Neural progenitor cell (in vitro differentiated cells): ENCODE measurements at regions not wholly inside any gene's neighbourhood (a gene's known extent, or its start where the extent isn't known, plus 50 kb on each side); places are given as distances from the start of the nearest gene placed in this dataset.
A peak's percentile ranks its signal among the peaks of the same experiment; 100 is the strongest.

Experiments used
- DNase-seq: peaks from one replicate; pipeline ENCODE4 v3.0.0-alpha.2; 2016; ENCODE audit warnings: low spot score
- H2AFZ ChIP-seq: fragments of 200-600 bp; sonication (generic); replicated peaks from 2 replicates; pipeline ENCODE4 v1.6.1; 2016; ENCODE audit warnings: antibody characterized with exemption
- H3F3A ChIP-seq: fragments of 200-600 bp; sonication (generic); 2 replicates; pipeline ENCODE4 v1.6.1; 2016; ENCODE audit warnings: antibody characterized with exemption, low read depth
- H3K27ac ChIP-seq: fragments of 200-600 bp; sonication (generic); 2 replicates; pipeline ENCODE4 v1.5.1; 2016; ENCODE audit warnings: mild to moderate bottlenecking
- H3K27me3 ChIP-seq: fragments of 200-600 bp; sonication (generic); 2 replicates; pipeline ENCODE4 v1.6.1; 2016; ENCODE audit warnings: mild to moderate bottlenecking, moderate library complexity
- H3K36me3 ChIP-seq: fragments of 200-600 bp; sonication (generic); 2 replicates; pipeline ENCODE4 v1.5.1; 2016
- H3K4me1 ChIP-seq: fragments of 200-600 bp; sonication (generic); 2 replicates; pipeline ENCODE4 v1.6.1; 2016; ENCODE audit warnings: mixed run types
- H3K4me2 ChIP-seq: fragments of 200-600 bp; sonication (generic); 2 replicates; pipeline ENCODE4 v1.6.1; 2016
- H3K4me3 ChIP-seq: fragments of 200-600 bp; sonication (generic); 2 replicates; pipeline ENCODE4 v1.5.1; 2016
- H3K79me2 ChIP-seq: fragments of 200-600 bp; sonication (generic); 2 replicates; pipeline ENCODE4 v1.6.1; 2016; ENCODE audit warnings: low read depth
- H3K9ac ChIP-seq: fragments of 200-600 bp; sonication (generic); 2 replicates; pipeline ENCODE4 v1.6.1; 2016
- H3K9me3 ChIP-seq: fragments of 200-600 bp; sonication (generic); 2 replicates; pipeline ENCODE4 v1.5.1; 2016; ENCODE audit warnings: low read depth
- H4K20me1 ChIP-seq: fragments of 200-600 bp; sonication (generic); 2 replicates; pipeline ENCODE4 v1.6.1; 2016; ENCODE audit warnings: low read depth
- H3K27ac Mint-ChIP-seq: 3 replicates; pipeline ENCODE4 v1.8.0; 2021; ENCODE audit warnings: mixed read lengths
- H3K27me3 Mint-ChIP-seq: 2 replicates; pipeline ENCODE4 v1.8.0; 2022; ENCODE audit warnings: low read depth, mild to moderate bottlenecking, inconsistent platforms, moderate library complexity, mixed read lengths; ENCODE audit not compliant: insufficient read depth
- H3K36me3 Mint-ChIP-seq: 3 replicates; pipeline ENCODE4 v1.8.0; 2021; ENCODE audit warnings: mixed read lengths
- H3K4me1 Mint-ChIP-seq: 3 replicates; pipeline ENCODE4 v1.8.0; 2021; ENCODE audit warnings: mixed read lengths
- H3K4me3 Mint-ChIP-seq: 3 replicates; pipeline ENCODE4 v1.8.0; 2021; ENCODE audit warnings: mild to moderate bottlenecking, moderate library complexity, mixed read lengths
- H3K9me3 Mint-ChIP-seq: 3 replicates; pipeline ENCODE4 v1.8.0; 2020; ENCODE audit warnings: mixed read lengths
- CTCF ChIP-seq: fragments of 200-600 bp; sonication (generic); IDR thresholded peaks from 2 replicates; pipeline ENCODE4 v1.5.1; 2017; ENCODE audit warnings: antibody characterized with exemption, mild to moderate bottlenecking
- EZH2 ChIP-seq: fragments of 200-600 bp; sonication (generic); IDR thresholded peaks from 2 replicates; pipeline ENCODE4 v1.6.1; 2017; ENCODE audit warnings: antibody characterized with exemption, mild to moderate bottlenecking, moderate library complexity
- EZH2phosphoT487 ChIP-seq: fragments of 200-600 bp; sonication (generic); IDR thresholded peaks from 2 replicates; pipeline ENCODE4 v1.6.1; 2017; ENCODE audit warnings: antibody characterized with exemption

GRCh38 chr6:169897601-169898358 lies 146.4 kb downstream of the ERMARD start:
- Mint-ChIP-seq H3K4me3 (no peak overlapping the region), H3K4me1 (no peaks in the 10 kb centered on the region), H3K27ac (peak overlapping the region; percentile 51), H3K27me3 (peaks cover 9% of the 10 kb centered on the region), H3K9me3 (peaks cover 16% of the 10 kb centered on the region), H3K36me3 (no peaks in the 10 kb centered on the region)
- no peaks in the 10 kb centered on the region for H4K20me1 ChIP-seq
- H3K36me3 ChIP-seq: no peaks in the 10 kb centered on the region
- H3K4me1 ChIP-seq: no peaks in the 10 kb centered on the region
- H3K9me3 ChIP-seq: no peaks in the 10 kb centered on the region
- H3K27me3 ChIP-seq: no peaks in the 10 kb centered on the region
- no peak overlapping the region for H3K4me2 ChIP-seq
- H3K9ac ChIP-seq: no peak overlapping the region
- no peak for DNase-seq
- no peaks in the 10 kb centered on the region for H3K79me2 ChIP-seq
- no peak overlapping the region for H3K27ac ChIP-seq
- H2AFZ ChIP-seq: no peak overlapping the region
- no peak overlapping the region for H3K4me3 ChIP-seq
- no peaks in the 10 kb centered on the region for H3F3A ChIP-seq
- TF ChIP-seq CTCF: no peak
- TF ChIP-seq EZH2: no peak
- TF ChIP-seq EZH2phosphoT487: no peak

GRCh38 chr6:169896826-169897456 lies 145.5 kb downstream of the ERMARD start:
- no peak for DNase-seq
- peak overlapping the region; percentile 51 for H3K27ac Mint-ChIP-seq
- no peak overlapping the region for H2AFZ ChIP-seq

GRCh38 chr6:169895926-169896761 lies 144.7 kb downstream of the ERMARD start:
- no peak for DNase-seq
- H3K27ac ChIP-seq: no peak overlapping the region
- Mint-ChIP-seq H3K27me3 (peaks cover 6% of the 10 kb centered on the region), H3K4me1 (no peaks in the 10 kb centered on the region), H3K4me3 (no peak overlapping the region), H3K9me3 (peaks cover 13% of the 10 kb centered on the region), H3K36me3 (no peaks in the 10 kb centered on the region), H3K27ac (no peak overlapping the region)
- no peaks in the 10 kb centered on the region for H3K27me3 ChIP-seq
- H3K9me3 ChIP-seq: no peaks in the 10 kb centered on the region
- H3F3A ChIP-seq: no peaks in the 10 kb centered on the region
- H3K4me1 ChIP-seq: no peaks in the 10 kb centered on the region
- H2AFZ ChIP-seq: no peak overlapping the region
- no peak overlapping the region for H3K9ac ChIP-seq
- no peaks in the 10 kb centered on the region for H3K79me2 ChIP-seq
- TF ChIP-seq CTCF: no peak
- no peak for TF ChIP-seq EZH2phosphoT487
- no peak for TF ChIP-seq EZH2
- H3K4me2 ChIP-seq: no peak overlapping the region
- no peak overlapping the region for H3K4me3 ChIP-seq
- H3K36me3 ChIP-seq: no peaks in the 10 kb centered on the region
- H4K20me1 ChIP-seq: no peaks in the 10 kb centered on the region

More at GRCh38 chr6:169896826-169897456, 145.5 kb downstream of the ERMARD start:
- Mint-ChIP-seq H3K27me3 (peaks cover 6% of the 10 kb centered on the region), H3K36me3 (no peaks in the 10 kb centered on the region), H3K4me1 (no peaks in the 10 kb centered on the region), H3K4me3 (no peak overlapping the region), H3K9me3 (peaks cover 13% of the 10 kb centered on the region)
- H3K9me3 ChIP-seq: no peaks in the 10 kb centered on the region
- no peaks in the 10 kb centered on the region for H3F3A ChIP-seq
- H3K9ac ChIP-seq: no peak overlapping the region
- no peak overlapping the region for H3K4me2 ChIP-seq
- no peaks in the 10 kb centered on the region for H3K27me3 ChIP-seq
- H3K27ac ChIP-seq: no peak overlapping the region
- no peaks in the 10 kb centered on the region for H3K79me2 ChIP-seq
- no peak overlapping the region for H3K4me3 ChIP-seq
- no peaks in the 10 kb centered on the region for H4K20me1 ChIP-seq
- H3K4me1 ChIP-seq: no peaks in the 10 kb centered on the region
- no peaks in the 10 kb centered on the region for H3K36me3 ChIP-seq
- TF ChIP-seq CTCF (no peak), EZH2 (no peak), EZH2phosphoT487 (no peak)
